ENCODE measurements at regions not wholly inside any gene's neighbourhood (a gene's known extent, or its start where the extent isn't known, plus 50 kb on each side); places are given as distances from the start of the nearest gene placed in this dataset.

DNA sequence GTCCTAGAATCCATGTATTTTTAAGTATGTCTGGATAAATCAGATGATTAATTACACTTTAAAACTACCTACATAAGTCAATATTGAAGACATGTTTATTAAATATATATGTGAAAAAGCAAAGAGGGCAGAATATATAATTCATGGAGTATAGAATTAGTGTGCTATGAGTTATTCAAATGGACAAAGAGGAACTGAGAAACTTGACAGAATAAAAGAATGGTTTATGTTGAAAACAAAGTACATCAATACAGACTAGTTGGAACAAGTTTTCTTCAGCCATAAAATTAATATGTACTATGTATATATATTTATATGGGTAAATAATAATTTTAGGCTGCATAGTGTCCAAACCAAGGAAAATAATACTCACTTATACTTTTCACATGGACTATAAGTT, 173.5 kb downstream of the NPFFR2 start:
- in situ Hi-C loops (cut with MboI) (no loop called here), intact Hi-C loops (cut with micrococcal nuclease) (no loop called here)
- Histone ChIP-seq H3K4me2 (ENCODE audit: insufficient read depth, low read length) (no peak overlapping the region), H3K27ac (ENCODE audit: extremely low read depth, low read depth, low read length) (no peak overlapping the region), H3K4me1 (replicated peaks in 1 of 2; ENCODE audit: control insufficient read depth in 2 of 2, insufficient read depth in 2 of 2, low read length in 2 of 2) (no peaks in the 10 kb centered on the region), H3K27me3 (ENCODE audit: control insufficient read depth in 2 of 2, insufficient read depth in 2 of 2, low read length in 2 of 2) (no peaks in the 10 kb centered on the region), H3K9me1 (ENCODE audit: control insufficient read depth, insufficient read depth, low read length) (no peaks in the 10 kb centered on the region), H3K9ac (ENCODE audit: insufficient read depth in 1 of 2, low read depth in 2 of 2, low read length in 2 of 2) (no peak overlapping the region), H3K4me3 (no peak overlapping the region), H3K79me2 (ENCODE audit: control insufficient read depth, insufficient read depth, low read length) (no peaks in the 10 kb centered on the region), H2AFZ (ENCODE audit: low read depth, low read length) (no peak overlapping the region), H3K9me3 (replicated peaks; ENCODE audit: control insufficient read depth, insufficient read depth, low read depth, low read length) (no peaks in the 10 kb centered on the region), H3K36me3 (ENCODE audit: control insufficient read depth, insufficient read depth, low read length) (no peaks in the 10 kb centered on the region), H4K20me1 (replicated peaks; ENCODE audit: control insufficient read depth, insufficient read depth, low read length) (no peaks in the 10 kb centered on the region)
- FAIRE-seq (no peak), ATAC-seq (no peak), DNase-seq (ENCODE audit: extremely low read depth in 1 of 4, low spot score in 3 of 4) (no peak)
- BruUV-seq (replicated peaks) = no TSS peak
- ChIA-PET CTCF (ENCODE audit: low intra/inter-chr PET ratio) (no interaction called here), POLR2A (no interaction called here)
- TF ChIP-seq MYBL2 (IDR thresholded peaks at IDR 0.05; ENCODE audit: low read depth) (no peak), MYBL2 (CRISPR knock-in tag; IDR thresholded peaks at IDR 0.05; ENCODE audit: borderline replicate concordance) (no peak), ZSCAN29 (IDR thresholded peaks at IDR 0.05) (no peak)

DNA sequence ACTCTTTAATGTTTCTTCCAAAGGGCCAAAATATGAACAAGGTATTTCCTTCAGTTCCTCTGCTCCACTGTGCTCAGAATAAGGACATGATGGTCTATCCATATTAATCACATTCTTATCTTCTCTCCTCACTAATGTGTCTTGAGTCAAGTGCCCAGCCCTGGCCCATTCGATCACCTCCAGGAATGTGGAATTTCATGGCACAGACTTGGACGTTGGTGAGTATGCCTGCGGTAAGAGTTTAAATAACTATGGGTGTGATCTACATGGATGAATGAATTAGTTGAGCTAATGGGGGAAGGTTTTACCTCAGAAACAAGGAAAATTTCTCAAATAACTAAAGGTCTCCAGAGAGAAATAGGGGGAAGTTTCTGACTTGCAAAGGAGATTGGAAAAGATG, 174.0 kb downstream of the NPFFR2 start:
- no peaks in the 10 kb centered on the region for H4K20me1 ChIP-seq (replicated peaks; ENCODE audit: control insufficient read depth, insufficient read depth, low read length)
- CTCF ChIA-PET (ENCODE audit: low intra/inter-chr PET ratio) = no interaction called here
- in situ Hi-C loops (cut with MboI) (no loop called here), intact Hi-C loops (cut with micrococcal nuclease) (no loop called here)
- H3K36me3 ChIP-seq (ENCODE audit: control insufficient read depth, insufficient read depth, low read length) = no peaks in the 10 kb centered on the region
- H3K27ac ChIP-seq (ENCODE audit: extremely low read depth, low read depth, low read length) = no peak overlapping the region
- DNase-seq (ENCODE audit: extremely low read depth in 1 of 4, low spot score in 3 of 4) = no peak
- H3K9ac ChIP-seq (ENCODE audit: insufficient read depth in 1 of 2, low read depth in 2 of 2, low read length in 2 of 2) = no peak overlapping the region
- H3K27me3 ChIP-seq (ENCODE audit: control insufficient read depth in 2 of 2, insufficient read depth in 2 of 2, low read length in 2 of 2) = no peaks in the 10 kb centered on the region
- no peaks in the 10 kb centered on the region for H3K4me1 ChIP-seq (replicated peaks in 1 of 2; ENCODE audit: control insufficient read depth in 2 of 2, insufficient read depth in 2 of 2, low read length in 2 of 2)
- no peaks in the 10 kb centered on the region for H3K9me1 ChIP-seq (ENCODE audit: control insufficient read depth, insufficient read depth, low read length)
- TF ChIP-seq, protein P1, sequence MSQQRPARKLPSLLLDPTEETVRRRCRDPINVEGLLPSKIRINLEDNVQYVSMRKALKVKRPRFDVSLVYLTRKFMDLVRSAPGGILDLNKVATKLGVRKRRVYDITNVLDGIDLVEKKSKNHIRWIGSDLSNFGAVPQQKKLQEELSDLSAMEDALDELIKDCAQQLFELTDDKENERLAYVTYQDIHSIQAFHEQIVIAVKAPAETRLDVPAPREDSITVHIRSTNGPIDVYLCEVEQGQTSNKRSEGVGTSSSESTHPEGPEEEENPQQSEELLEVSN (IDR thresholded peaks at IDR 0.05; ENCODE audit: borderline replicate concordance in 1 of 2, extremely low read depth in 1 of 2, insufficient read depth in 1 of 2, insufficient read length in 1 of 2, low read depth in 1 of 2, low read length in 1 of 2, poor library complexity in 1 of 2, severe bottlenecking in 1 of 2) = no peak
- TF ChIP-seq KLF13 (tag; IDR thresholded peaks at IDR 0.05; ENCODE audit: borderline replicate concordance, low read depth) (no peak), POLR2A (conservative IDR thresholded peaks at IDR 0.05) (no peak), ELF4 (CRISPR knock-in tag; IDR thresholded peaks at IDR 0.05) (no peak)
- no peaks in the 10 kb centered on the region for H3K79me2 ChIP-seq (ENCODE audit: control insufficient read depth, insufficient read depth, low read length)
- no peak overlapping the region for H3K4me3 ChIP-seq
- 0% methylated on average over 3 of the region's 3 CpGs for WGBS (ENCODE audit: insufficient coverage, low coverage, missing lambda C conversion rate)
- POLR2A ChIA-PET = no interaction called here
- no peak overlapping the region for H2AFZ ChIP-seq (ENCODE audit: low read depth, low read length)
- FAIRE-seq = no peak
- BruUV-seq (replicated peaks) = no TSS peak
- H3K4me2 ChIP-seq (ENCODE audit: insufficient read depth, low read length) = no peak overlapping the region
- no peaks in the 10 kb centered on the region for H3K9me3 ChIP-seq (replicated peaks; ENCODE audit: control insufficient read depth, insufficient read depth, low read depth, low read length)
- no peak for ATAC-seq

Data from K562 (cell line).